IMR-90 (cell line): ENCODE measurements at regions not wholly inside any gene's neighbourhood (a gene's known extent, or its start where the extent isn't known, plus 50 kb on each side); places are given as distances from the start of the nearest gene placed in this dataset.

Source experiments
- ATAC-seq: fragments of 200-7000 bp; cut with Tn5 transposase; 2 replicates; pipeline ENCODE4 v1.9.1; 2020; ENCODE audit warnings: low read depth, mild to moderate bottlenecking, moderate library complexity
- BruUV-seq: library from RNA; stranded (reverse); fragments of 400-500 nt; replicated peaks from 2 replicates; lab custom pipeline; 2021; lab: Mats Ljungman, UMichigan
- CTCF ChIA-PET: fragments of 300-600 bp; formaldehyde crosslinking; extraction: SDS; loops from one replicate; lab custom pipeline; 2021; ENCODE audit warnings: antibody characterized with exemption; lab: Yijun Ruan, JAX
- POLR2A ChIA-PET: fragments of 300-600 bp; sonication (Branson Sonifier 250); formaldehyde crosslinking; loops from one replicate; lab custom pipeline; 2022; ENCODE audit warnings: antibody characterized with exemption; ENCODE audit not compliant: unreplicated experiment; lab: Charles Lee
- DNase-seq: peaks from one replicate; pipeline ENCODE4 v3.0.0; 2013
- H2AFZ ChIP-seq: replicated peaks from 2 replicates; pipeline ENCODE3; 2013; ENCODE audit warnings: low read length, mild to moderate bottlenecking; ENCODE audit not compliant: poor library complexity
- H2AK5ac ChIP-seq: 2 replicates; pipeline ENCODE4 v1.6.1; 2013; ENCODE audit warnings: low read depth, low read length, inconsistent platforms
- H2AK9ac ChIP-seq: replicated peaks from 2 replicates; pipeline ENCODE3; 2013; ENCODE audit warnings: mild to moderate bottlenecking, low read depth, low read length, moderate library complexity; ENCODE audit not compliant: poor library complexity
- H2BK120ac ChIP-seq: 2 replicates; pipeline ENCODE4 v1.6.1; 2013; ENCODE audit warnings: low read depth, low read length, inconsistent platforms
- H2BK15ac ChIP-seq: 3 replicates; pipeline ENCODE4 v1.6.1; 2013; ENCODE audit warnings: low read depth, low read length, inconsistent platforms
- H2BK20ac ChIP-seq: 2 replicates; pipeline ENCODE4 v1.6.1; 2013; ENCODE audit warnings: low read depth, mild to moderate bottlenecking, inconsistent platforms, low read length, moderate library complexity
- H2BK5ac ChIP-seq: 2 replicates; pipeline ENCODE4 v1.6.1; 2013; ENCODE audit warnings: mild to moderate bottlenecking, low read depth, low read length, inconsistent platforms; ENCODE audit not compliant: poor library complexity, severe bottlenecking
- H3K14ac ChIP-seq: replicated peaks from 2 replicates; pipeline ENCODE4 v1.6.1; 2013; ENCODE audit warnings: low read depth, low read length, inconsistent platforms
- H3K18ac ChIP-seq: 2 replicates; pipeline ENCODE4 v1.6.1; 2013; ENCODE audit warnings: low read depth, low read length, control low read depth
- H3K23ac ChIP-seq: 2 replicates; pipeline ENCODE4 v1.6.1; 2013; ENCODE audit warnings: low read depth, low read length, inconsistent platforms
- H3K27ac ChIP-seq: 2 replicates; pipeline ENCODE4 v1.5.1; 2013; ENCODE audit warnings: mild to moderate bottlenecking, control low read depth, low read length; ENCODE audit not compliant: insufficient read depth
- H3K27me3 ChIP-seq: 2 replicates; pipeline ENCODE4 v1.6.1; 2013; ENCODE audit warnings: low read length; ENCODE audit not compliant: control insufficient read depth, insufficient read depth
- H3K36me3 ChIP-seq: 2 replicates; pipeline ENCODE4 v1.6.1; 2013; ENCODE audit warnings: low read length, mixed read lengths; ENCODE audit not compliant: control insufficient read depth, insufficient read depth
- H3K4ac ChIP-seq: 2 replicates; pipeline ENCODE4 v1.6.1; 2013; ENCODE audit warnings: low read depth, low read length, inconsistent platforms
- H3K4me1 ChIP-seq: 2 replicates; pipeline ENCODE4 v1.6.1; 2013; ENCODE audit warnings: low read length, mixed read lengths; ENCODE audit not compliant: control insufficient read depth, insufficient read depth
- H3K4me2 ChIP-seq: 2 replicates; pipeline ENCODE4 v1.6.1; 2013; ENCODE audit warnings: low read depth, mild to moderate bottlenecking, control low read depth, low read length, moderate library complexity
- H3K4me3 ChIP-seq: 2 replicates; pipeline ENCODE4 v1.5.1; 2013; ENCODE audit warnings: low read depth, mild to moderate bottlenecking, control low read depth, low read length, moderate library complexity; ENCODE audit not compliant: insufficient read depth
- H3K56ac ChIP-seq: 2 replicates; pipeline ENCODE4 v1.6.1; 2013; ENCODE audit warnings: low read length, inconsistent platforms; ENCODE audit not compliant: insufficient read depth; ENCODE audit errors: extremely low read depth
- H3K79me1 ChIP-seq, 2 experiments: 2 replicates each; pipeline ENCODE4 v1.6.1; 2013; ENCODE audit warnings: low read length in 2 of 2, inconsistent platforms in 1 of 2, low read depth in 1 of 2
- H3K9ac ChIP-seq: 2 replicates; pipeline ENCODE4 v1.6.1; 2013; ENCODE audit warnings: low read depth, low read length, control low read depth
- H3K9me1 ChIP-seq: 2 replicates; pipeline ENCODE4 v1.6.1; 2013; ENCODE audit warnings: low read length, inconsistent platforms; ENCODE audit not compliant: insufficient read depth
- H3K9me3 ChIP-seq: 2 replicates; pipeline ENCODE4 v1.6.1; 2013; ENCODE audit warnings: low read length; ENCODE audit not compliant: control insufficient read depth, insufficient read depth
- H4K20me1 ChIP-seq: 2 replicates; pipeline ENCODE4 v1.6.1; 2013; ENCODE audit warnings: low read length, inconsistent platforms; ENCODE audit not compliant: insufficient read depth
- H4K5ac ChIP-seq: 2 replicates; pipeline ENCODE4 v1.6.1; 2013; ENCODE audit warnings: mild to moderate bottlenecking, low read depth, low read length, control low read depth
- H4K8ac ChIP-seq, 2 experiments: 2 replicates each; pipeline ENCODE4 v1.6.1; 2013; ENCODE audit warnings: low read depth in 2 of 2, low read length in 2 of 2, control low read depth in 1 of 2, inconsistent platforms in 1 of 2
- H4K91ac ChIP-seq: 2 replicates; pipeline ENCODE4 v1.6.1; 2013; ENCODE audit warnings: low read depth, low read length, inconsistent platforms; ENCODE audit not compliant: insufficient read depth
- CHD1 ChIP-seq: IDR thresholded peaks from 2 replicates; pipeline ENCODE4 v1.6.1; 2012; ENCODE audit warnings: low read depth, low read length, improper control_type of control experiment
- MAFK ChIP-seq: IDR thresholded peaks from 2 replicates; pipeline ENCODE4 v1.6.1; 2012; ENCODE audit warnings: low read depth, low read length, improper control_type of control experiment
- MAZ ChIP-seq: IDR thresholded peaks from 2 replicates; pipeline ENCODE4 v1.6.1; 2012; ENCODE audit warnings: low read depth, mild to moderate bottlenecking, low read length, improper control_type of control experiment, moderate library complexity, borderline replicate concordance
- MXI1 ChIP-seq: IDR thresholded peaks from 2 replicates; pipeline ENCODE4 v1.6.1; 2012; ENCODE audit warnings: low read depth, mild to moderate bottlenecking, low read length, moderate library complexity, borderline replicate concordance
- NFE2L2 ChIP-seq: fragments of 150-350 bp; IDR thresholded peaks from 2 replicates; pipeline ENCODE4 v1.6.1; 2016; ENCODE audit warnings: low read depth, mild to moderate bottlenecking, low read length
- POLR2A ChIP-seq: IDR thresholded peaks from 2 replicates; pipeline ENCODE4 v1.6.1; 2012; ENCODE audit warnings: mild to moderate bottlenecking, low read depth, low read length
- RFX5 ChIP-seq: IDR thresholded peaks from 2 replicates; pipeline ENCODE4 v1.8.0; 2012; ENCODE audit warnings: low read depth, mild to moderate bottlenecking, low read length, moderate library complexity
- WGBS, 2 experiments: methylation state at CpG; one replicate each; pipeline versions ENCODE4 v1.1.5 to v1.1.7; 2013; ENCODE audit warnings: missing lambda C conversion rate in 2 of 2; ENCODE audit not compliant: insufficient read length in 1 of 2; ENCODE audit errors: extremely low coverage in 2 of 2; 5-methylcytosine and 5-hydroxymethylcytosine counted together
- dilution Hi-C: fragments of 300-500 bp; cut with HindIII; formaldehyde crosslinking; loops from one replicate; pipeline ENCODE4 v1.14.3; 2018; ENCODE audit warnings: low sequenced_read_pairs; ENCODE audit not compliant: unreplicated experiment
- in situ Hi-C: fragments of 300-500 bp; cut with MboI; formaldehyde crosslinking; loops from 3 replicates; pipeline ENCODE4 v1.14.3; 2019; ENCODE audit warnings: low sequenced_read_pairs, inconsistent platforms, mixed read lengths
- intact Hi-C: fragments of 100-400 bp; cut with micrococcal nuclease; formaldehyde crosslinking; loops from 2 replicates; pipeline ENCODE4 v1.10.0; 2022
- TF ChIP-seq, protein P1 (sequence below): fragments of 150-350 bp; IDR thresholded peaks from 2 replicates; pipeline ENCODE4 v1.6.1; 2017; ENCODE audit warnings: mild to moderate bottlenecking, antibody characterized with exemption, low read length, low read depth

DNA sequence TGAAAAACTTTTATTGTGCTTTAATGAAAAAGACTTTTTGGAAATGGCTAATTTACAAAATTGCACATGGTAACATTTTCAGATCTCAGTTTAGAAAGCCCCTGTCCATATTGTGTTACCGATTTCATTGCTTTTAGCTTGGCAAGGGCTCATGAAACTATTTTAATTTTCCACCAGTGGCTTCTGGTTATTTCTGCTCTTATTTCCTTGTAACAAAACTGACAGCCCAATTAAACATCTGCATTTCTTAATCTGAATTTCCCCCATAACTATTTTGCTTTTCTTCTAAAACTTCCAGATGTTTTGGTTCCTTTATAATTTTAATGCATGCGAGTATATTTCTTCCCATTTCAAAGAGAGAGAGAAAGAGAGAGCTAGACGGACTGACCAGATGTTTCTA lies 264.8 kb downstream of the PTPRC start:
- Histone ChIP-seq H3K27me3 (no peaks in the 10 kb centered on the region), H3K4ac (0 out of 2 replicates have a peak overlapping the region, but pooled peaks have one; percentile 15), H3K4me2 (peak overlapping the region; percentile 65), H2BK5ac (no peak overlapping the region), H4K8ac (0 out of 4 replicates have a peak overlapping the region, but pooled peaks of 1 of the 2 experiments have one; percentile 4), H3K9ac (no peak overlapping the region), H3K27ac (no peak overlapping the region; the same call in 1 of the 2 replicates), H2AFZ (no peak overlapping the region), H3K56ac (no peak overlapping the region), H3K18ac (peak overlapping the region; percentile 21; the same call in 1 of the 2 replicates), H3K36me3 (peaks cover 13% of the 10 kb centered on the region), H4K5ac (0 out of 2 replicates have a peak overlapping the region, but pooled peaks have one; percentile 10), H3K9me3 (no peaks in the 10 kb centered on the region), H3K4me1 (peaks cover 8% of the 10 kb centered on the region), H4K91ac (no peak overlapping the region), H2BK20ac (no peak overlapping the region), H3K14ac (0 out of 2 replicates have a peak overlapping the region, but pooled peaks have one; percentile 26), H2BK120ac (no peak overlapping the region), H4K20me1 (no peaks in the 10 kb centered on the region; the same call in 1 of the 2 replicates), H2AK9ac (no peak overlapping the region), H3K79me1 (peaks cover 22 to 47% of the 10 kb centered on the region in 2 experiments), H3K9me1 (peaks cover 6% of the 10 kb centered on the region), H3K23ac (peak overlapping the region; percentile 29; the same call in 1 of the 2 replicates), H2BK15ac (no peak overlapping the region), H3K4me3 (no peak overlapping the region), H2AK5ac (no peak overlapping the region)
- DNase-seq (no peak), ATAC-seq (no peak)
- intact Hi-C loops = no loop called here
- in situ Hi-C loops = no loop called here
- BruUV-seq = no TSS peak
- POLR2A ChIA-PET = no interaction called here
- WGBS, 2 experiments = no CpG with 5 or more reads among the region's 3 CpGs
- CTCF ChIA-PET = no interaction called here
- dilution Hi-C loops = no loop called here
- no peak for TF ChIP-seq RFX5
- no peak for TF ChIP-seq MAFK
- no peak for TF ChIP-seq CHD1
- TF ChIP-seq, protein P1, sequence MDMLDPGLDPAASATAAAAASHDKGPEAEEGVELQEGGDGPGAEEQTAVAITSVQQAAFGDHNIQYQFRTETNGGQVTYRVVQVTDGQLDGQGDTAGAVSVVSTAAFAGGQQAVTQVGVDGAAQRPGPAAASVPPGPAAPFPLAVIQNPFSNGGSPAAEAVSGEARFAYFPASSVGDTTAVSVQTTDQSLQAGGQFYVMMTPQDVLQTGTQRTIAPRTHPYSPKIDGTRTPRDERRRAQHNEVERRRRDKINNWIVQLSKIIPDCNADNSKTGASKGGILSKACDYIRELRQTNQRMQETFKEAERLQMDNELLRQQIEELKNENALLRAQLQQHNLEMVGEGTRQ = no peak
- TF ChIP-seq MXI1 = no peak
- no peak for TF ChIP-seq NFE2L2
- no peak for TF ChIP-seq MAZ
- TF ChIP-seq POLR2A = no peak
